ENCODE measurements at regions not wholly inside any gene's neighbourhood (a gene's known extent, or its start where the extent isn't known, plus 50 kb on each side); places are given as distances from the start of the nearest gene placed in this dataset.

DNA sequence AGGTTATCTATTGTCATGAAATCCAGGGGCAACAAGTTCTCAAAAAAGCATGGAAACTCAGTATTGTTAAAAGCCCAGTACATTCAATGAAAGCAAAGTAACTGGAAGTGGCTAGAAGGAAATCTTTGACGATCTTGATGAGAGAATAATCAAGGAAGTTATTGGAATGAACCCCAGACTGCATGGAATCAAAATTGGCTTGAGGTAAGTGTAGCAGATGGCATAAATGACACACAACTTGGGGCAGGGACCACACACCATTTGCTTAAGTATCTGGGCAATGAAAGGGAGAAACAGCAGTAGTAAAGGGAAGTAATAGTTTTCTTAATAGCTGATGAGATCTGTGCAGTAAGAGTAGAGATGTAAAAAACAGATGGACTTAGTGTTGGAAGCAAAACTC lies 238.0 kb downstream of the HS3ST3A1 start:
- Histone ChIP-seq H3K4me3 (ENCODE audit: low read length in 2 of 2) (no peak overlapping the region), H2BK5ac (ENCODE audit: low read length) (no peak overlapping the region), H3K27me3 (ENCODE audit: control insufficient read depth in 3 of 3, insufficient read depth in 3 of 3, low read depth in 1 of 3, low read length in 3 of 3) (no peaks in the 10 kb centered on the region), H2BK120ac (ENCODE audit: low read depth, low read length) (no peak overlapping the region), H3K4me1 (ENCODE audit: control insufficient read depth in 2 of 2, insufficient read depth in 1 of 2, low read depth in 1 of 2, low read length in 2 of 2) (peaks cover 3 to 5% of the 10 kb centered on the region in 2 donors), H3K4ac (ENCODE audit: low read length) (no peak overlapping the region), H3K4me2 (ENCODE audit: insufficient read depth, low read length, poor library complexity, severe bottlenecking) (no peak overlapping the region), H3K79me1 (ENCODE audit: low read depth, low read length) (no peaks in the 10 kb centered on the region), H2BK12ac (ENCODE audit: low read length) (no peak overlapping the region), H3K9ac (ENCODE audit: low read depth, low read length, poor library complexity) (no peak overlapping the region), H4K8ac (ENCODE audit: low read depth, low read length) (no peak overlapping the region), H4K91ac (ENCODE audit: low read depth, low read length, poor library complexity) (no peak overlapping the region), H3K14ac (ENCODE audit: low read length) (no peak overlapping the region), H3K18ac (ENCODE audit: low read length) (no peak overlapping the region), H3K9me3 (replicated peaks in 1 of 2; ENCODE audit: control insufficient read depth in 2 of 2, insufficient read depth in 1 of 2, low read depth in 1 of 2, low read length in 2 of 2) (no peaks in the 10 kb centered on the region), H2BK15ac (ENCODE audit: low read length) (no peak overlapping the region), H3K27ac (replicated peaks; ENCODE audit: low read length) (no peak overlapping the region), H2AFZ (ENCODE audit: low read length) (no peak overlapping the region), H3K23ac (ENCODE audit: low read depth, low read length, poor library complexity) (no peak overlapping the region), H3K36me3 (replicated peaks in 1 of 2; ENCODE audit: control insufficient read depth in 2 of 2, insufficient read depth in 2 of 2, low read length in 2 of 2) (no peaks in the 10 kb centered on the region), H2AK5ac (ENCODE audit: low read depth, low read length) (no peak overlapping the region)
- no peak for DNase-seq (ENCODE audit: low spot score)
- WGBS, 2 donors (ENCODE audit: extremely low coverage in 2 of 2, insufficient read length in 2 of 2, insufficient replicate concordance in 1 of 2) = no CpG with 5 or more reads among the region's 1 CpG

DNA sequence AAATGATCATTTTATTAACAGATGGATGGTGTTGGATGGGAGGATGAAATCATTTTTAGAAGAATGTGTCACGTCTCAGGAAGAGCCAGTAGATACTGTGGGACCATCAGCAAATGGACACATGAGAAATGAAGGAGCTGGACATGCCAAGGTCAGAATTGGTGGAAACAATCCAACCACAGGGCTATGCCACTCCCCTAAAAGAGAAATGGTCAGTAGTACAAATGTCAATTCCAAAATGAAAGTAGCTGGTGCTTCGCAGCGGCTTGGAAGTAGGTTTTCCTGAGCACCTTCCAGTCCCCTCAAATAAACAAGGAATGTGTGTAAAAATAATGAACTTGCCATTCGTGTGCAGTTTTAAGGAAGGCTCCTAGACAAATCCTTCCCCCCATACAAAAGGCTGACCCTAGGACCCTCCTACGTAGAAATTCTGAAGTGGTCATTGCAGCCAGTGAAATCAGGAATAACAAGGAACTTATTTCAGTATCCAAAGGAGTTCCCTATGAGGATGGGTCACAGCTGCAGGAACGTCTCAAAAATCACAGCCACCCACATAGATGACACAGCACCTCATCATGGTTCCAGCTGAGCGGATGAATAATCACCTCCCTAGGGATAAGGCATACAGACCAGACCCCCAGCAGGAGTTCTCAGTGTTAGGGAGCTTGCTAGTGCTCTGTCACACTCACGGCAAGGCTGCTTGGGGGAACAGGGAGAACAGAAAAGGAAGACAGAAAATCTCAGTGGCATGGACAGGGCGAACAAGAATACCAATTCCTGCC lies 239.2 kb downstream of the HS3ST3A1 start:
- no peak overlapping the region for H2AK5ac ChIP-seq (ENCODE audit: low read depth, low read length)
- no peak overlapping the region for H2BK15ac ChIP-seq (ENCODE audit: low read length)
- H3K4me3 ChIP-seq (ENCODE audit: low read length in 2 of 2) = no peak overlapping the region
- WGBS, 2 donors (ENCODE audit: extremely low coverage in 2 of 2, insufficient read length in 2 of 2, insufficient replicate concordance in 1 of 2) = no CpG with 5 or more reads among the region's 9 CpGs
- H3K9me3 ChIP-seq (replicated peaks in 1 of 2; ENCODE audit: control insufficient read depth in 2 of 2, insufficient read depth in 1 of 2, low read depth in 1 of 2, low read length in 2 of 2) = no peaks in the 10 kb centered on the region
- H2BK120ac ChIP-seq (ENCODE audit: low read depth, low read length) = no peak overlapping the region
- no peak overlapping the region for H4K91ac ChIP-seq (ENCODE audit: low read depth, low read length, poor library complexity)
- H3K23ac ChIP-seq (ENCODE audit: low read depth, low read length, poor library complexity) = no peak overlapping the region
- H3K27ac ChIP-seq (replicated peaks; ENCODE audit: low read length) = no peak overlapping the region
- H3K9ac ChIP-seq (ENCODE audit: low read depth, low read length, poor library complexity) = no peak overlapping the region
- H3K79me1 ChIP-seq (ENCODE audit: low read depth, low read length) = no peaks in the 10 kb centered on the region
- H3K4me2 ChIP-seq (ENCODE audit: insufficient read depth, low read length, poor library complexity, severe bottlenecking) = no peak overlapping the region
- no peak overlapping the region for H2BK5ac ChIP-seq (ENCODE audit: low read length)
- no peaks in the 10 kb centered on the region for H3K36me3 ChIP-seq (replicated peaks in 1 of 2; ENCODE audit: control insufficient read depth in 2 of 2, insufficient read depth in 2 of 2, low read length in 2 of 2)
- no peak overlapping the region for H3K14ac ChIP-seq (ENCODE audit: low read length)
- H3K18ac ChIP-seq (ENCODE audit: low read length) = no peak overlapping the region
- no peak for DNase-seq (ENCODE audit: low spot score)
- H2AFZ ChIP-seq (ENCODE audit: low read length) = peak overlapping the region; percentile 7
- H3K4me1 ChIP-seq (ENCODE audit: control insufficient read depth in 2 of 2, insufficient read depth in 1 of 2, low read depth in 1 of 2, low read length in 2 of 2) = peaks cover 3 to 5% of the 10 kb centered on the region in 2 donors
- no peaks in the 10 kb centered on the region for H3K27me3 ChIP-seq (ENCODE audit: control insufficient read depth in 3 of 3, insufficient read depth in 3 of 3, low read depth in 1 of 3, low read length in 3 of 3)
- no peak overlapping the region for H3K4ac ChIP-seq (ENCODE audit: low read length)
- no peak overlapping the region for H4K8ac ChIP-seq (ENCODE audit: low read depth, low read length)
- no peak overlapping the region for H2BK12ac ChIP-seq (ENCODE audit: low read length)

DNA sequence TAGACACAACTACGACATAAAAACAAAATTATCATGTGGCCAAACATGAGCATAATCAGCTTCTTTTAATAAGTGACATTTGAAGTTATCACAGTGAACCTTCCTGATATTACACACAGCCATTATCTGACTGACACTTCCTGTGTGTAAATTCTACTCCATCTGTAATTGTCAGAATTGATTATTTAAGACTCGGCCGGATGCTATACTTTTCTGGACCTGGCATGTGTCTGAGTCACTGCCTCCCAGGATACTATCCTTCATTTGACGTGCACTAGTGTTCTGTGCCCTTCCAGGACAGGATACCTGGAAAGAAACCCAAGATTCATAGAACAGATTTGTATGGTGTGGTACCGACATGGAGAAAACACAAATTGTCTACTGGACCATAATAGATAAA lies 242.0 kb downstream of the HS3ST3A1 start:
- H3K36me3 ChIP-seq (replicated peaks in 1 of 2; ENCODE audit: control insufficient read depth in 2 of 2, insufficient read depth in 2 of 2, low read length in 2 of 2) = no peaks in the 10 kb centered on the region
- H3K27ac ChIP-seq (replicated peaks; ENCODE audit: low read length) = no peak overlapping the region
- no peak for DNase-seq (ENCODE audit: low spot score)
- no peak overlapping the region for H3K4me2 ChIP-seq (ENCODE audit: insufficient read depth, low read length, poor library complexity, severe bottlenecking)
- no peak overlapping the region for H3K18ac ChIP-seq (ENCODE audit: low read length)
- H3K27me3 ChIP-seq (ENCODE audit: control insufficient read depth in 3 of 3, insufficient read depth in 3 of 3, low read depth in 1 of 3, low read length in 3 of 3) = no peaks in the 10 kb centered on the region
- H4K91ac ChIP-seq (ENCODE audit: low read depth, low read length, poor library complexity) = no peak overlapping the region
- no peak overlapping the region for H4K8ac ChIP-seq (ENCODE audit: low read depth, low read length)
- H3K9me3 ChIP-seq (replicated peaks in 1 of 2; ENCODE audit: control insufficient read depth in 2 of 2, insufficient read depth in 1 of 2, low read depth in 1 of 2, low read length in 2 of 2) = no peaks in the 10 kb centered on the region
- no peak overlapping the region for H3K4ac ChIP-seq (ENCODE audit: low read length)
- no peak overlapping the region for H3K9ac ChIP-seq (ENCODE audit: low read depth, low read length, poor library complexity)
- no peak overlapping the region for H3K4me3 ChIP-seq (ENCODE audit: low read length in 2 of 2)
- WGBS, 2 donors (ENCODE audit: extremely low coverage in 2 of 2, insufficient read length in 2 of 2, insufficient replicate concordance in 1 of 2) = no CpG with 5 or more reads among the region's 5 CpGs
- H2BK15ac ChIP-seq (ENCODE audit: low read length) = no peak overlapping the region
- H3K23ac ChIP-seq (ENCODE audit: low read depth, low read length, poor library complexity) = no peak overlapping the region
- no peak overlapping the region for H2AFZ ChIP-seq (ENCODE audit: low read length)
- no peak overlapping the region for H2BK12ac ChIP-seq (ENCODE audit: low read length)
- no peaks in the 10 kb centered on the region for H3K79me1 ChIP-seq (ENCODE audit: low read depth, low read length)
- H3K4me1 ChIP-seq (ENCODE audit: control insufficient read depth in 2 of 2, insufficient read depth in 1 of 2, low read depth in 1 of 2, low read length in 2 of 2) = peaks cover 3 to 5% of the 10 kb centered on the region in 2 donors
- no peak overlapping the region for H2BK5ac ChIP-seq (ENCODE audit: low read length)
- no peak overlapping the region for H3K14ac ChIP-seq (ENCODE audit: low read length)
- H2AK5ac ChIP-seq (ENCODE audit: low read depth, low read length) = no peak overlapping the region
- no peak overlapping the region for H2BK120ac ChIP-seq (ENCODE audit: low read depth, low read length)

DNA sequence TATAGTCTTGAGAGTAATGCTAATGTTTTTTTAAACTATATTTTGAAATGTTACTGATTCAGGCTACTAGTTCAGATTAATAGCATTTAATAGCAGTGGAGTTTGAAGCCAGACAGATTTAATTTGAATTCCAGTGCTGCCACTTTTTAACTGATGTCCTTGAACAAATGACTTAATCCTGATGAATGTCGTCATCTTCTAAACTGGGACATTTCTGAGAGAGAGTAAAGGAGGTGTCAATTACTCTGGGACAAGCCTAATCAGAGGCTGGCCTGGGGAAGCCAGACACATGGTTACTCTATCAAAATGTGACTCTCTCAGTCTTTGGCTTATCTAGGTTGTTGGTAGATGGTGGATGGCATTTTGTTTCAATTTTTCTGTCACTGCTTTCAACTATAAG lies 246.7 kb downstream of the HS3ST3A1 start:
- H3K27me3 ChIP-seq (ENCODE audit: control insufficient read depth in 3 of 3, insufficient read depth in 3 of 3, low read depth in 1 of 3, low read length in 3 of 3) = no peaks in the 10 kb centered on the region
- H3K23ac ChIP-seq (ENCODE audit: low read depth, low read length, poor library complexity) = no peak overlapping the region
- H3K9ac ChIP-seq (ENCODE audit: low read depth, low read length, poor library complexity) = no peak overlapping the region
- H3K18ac ChIP-seq (ENCODE audit: low read length) = no peak overlapping the region
- no peak overlapping the region for H3K4me3 ChIP-seq (ENCODE audit: low read length in 2 of 2)
- H2AK5ac ChIP-seq (ENCODE audit: low read depth, low read length) = no peak overlapping the region
- no CpG with 5 or more reads among the region's 1 CpG for WGBS, 2 donors (ENCODE audit: extremely low coverage in 2 of 2, insufficient read length in 2 of 2, insufficient replicate concordance in 1 of 2)
- H3K36me3 ChIP-seq (replicated peaks in 1 of 2; ENCODE audit: control insufficient read depth in 2 of 2, insufficient read depth in 2 of 2, low read length in 2 of 2) = no peaks in the 10 kb centered on the region
- no peak for DNase-seq (ENCODE audit: low spot score)
- H3K14ac ChIP-seq (ENCODE audit: low read length) = no peak overlapping the region
- H2BK5ac ChIP-seq (ENCODE audit: low read length) = no peak overlapping the region
- no peak overlapping the region for H4K91ac ChIP-seq (ENCODE audit: low read depth, low read length, poor library complexity)
- no peaks in the 10 kb centered on the region for H3K9me3 ChIP-seq (replicated peaks in 1 of 2; ENCODE audit: control insufficient read depth in 2 of 2, insufficient read depth in 1 of 2, low read depth in 1 of 2, low read length in 2 of 2)
- no peak overlapping the region for H4K8ac ChIP-seq (ENCODE audit: low read depth, low read length)
- no peak overlapping the region for H2BK12ac ChIP-seq (ENCODE audit: low read length)
- no peak overlapping the region for H3K4ac ChIP-seq (ENCODE audit: low read length)
- no peak overlapping the region for H2BK15ac ChIP-seq (ENCODE audit: low read length)
- no peaks in the 10 kb centered on the region for H3K4me1 ChIP-seq (ENCODE audit: control insufficient read depth in 2 of 2, insufficient read depth in 1 of 2, low read depth in 1 of 2, low read length in 2 of 2)
- H3K27ac ChIP-seq (replicated peaks; ENCODE audit: low read length) = no peak overlapping the region
- no peak overlapping the region for H2BK120ac ChIP-seq (ENCODE audit: low read depth, low read length)
- H2AFZ ChIP-seq (ENCODE audit: low read length) = no peak overlapping the region
- no peak overlapping the region for H3K4me2 ChIP-seq (ENCODE audit: insufficient read depth, low read length, poor library complexity, severe bottlenecking)
- no peaks in the 10 kb centered on the region for H3K79me1 ChIP-seq (ENCODE audit: low read depth, low read length)

Measured in neuronal stem cell (in vitro differentiated cells).